H1 (cell line): ENCODE measurements at regions not wholly inside any gene's neighbourhood (a gene's known extent, or its start where the extent isn't known, plus 50 kb on each side); places are given as distances from the start of the nearest gene placed in this dataset.

ENCODE experiments used
- CTCF ChIA-PET: fragments of 300-600 bp; sonication (Branson Sonifier 250); formaldehyde crosslinking; loops from one replicate; lab custom pipeline; 2021; ENCODE audit not compliant: partially characterized antibody; lab: Charles Lee
- POLR2A ChIA-PET: fragments of 300-600 bp; sonication (Branson Sonifier 250); formaldehyde crosslinking; loops from one replicate; lab custom pipeline; 2021; ENCODE audit warnings: inconsistent platforms; ENCODE audit not compliant: partially characterized antibody; lab: Charles Lee
- DNase-seq, 2 experiments: peaks; one replicate each; pipeline versions ENCODE4 v3.0.0 to v3.0.0-alpha.2; 2010 to 2022; ENCODE audit warnings: low spot score in 2 of 2, low read depth in 1 of 2, mixed read lengths in 1 of 2
- FAIRE-seq: peaks from 2 replicates; lab custom pipeline; 2011; peaks lifted over from hg19 to GRCh38; lab: Jason Lieb, UNC
- H2AFZ ChIP-seq: 2 replicates; pipeline ENCODE4 v1.8.1; 2012; ENCODE audit warnings: low read length, inconsistent platforms
- H2AK5ac ChIP-seq: 2 replicates; pipeline ENCODE4 v1.6.1; 2013; ENCODE audit warnings: low read depth, low read length
- H2BK120ac ChIP-seq: replicated peaks from 2 replicates; pipeline ENCODE3; 2013; ENCODE audit warnings: low read depth, low read length, inconsistent platforms
- H2BK12ac ChIP-seq: 2 replicates; pipeline ENCODE4 v1.6.1; 2013; ENCODE audit warnings: low read depth, low read length
- H2BK15ac ChIP-seq: 2 replicates; pipeline ENCODE4 v1.6.1; 2013; ENCODE audit warnings: low read length
- H2BK20ac ChIP-seq: 2 replicates; pipeline ENCODE4 v1.6.1; 2013; ENCODE audit warnings: low read length
- H2BK5ac ChIP-seq: 2 replicates; pipeline ENCODE4 v1.6.1; 2013; ENCODE audit warnings: low read depth, low read length
- H3K14ac ChIP-seq: 2 replicates; pipeline ENCODE4 v1.6.1; 2013; ENCODE audit warnings: inconsistent platforms; ENCODE audit not compliant: insufficient read length
- H3K18ac ChIP-seq: 2 replicates; pipeline ENCODE4 v1.6.1; 2013; ENCODE audit warnings: low read length; ENCODE audit errors: extremely low read depth
- H3K23ac ChIP-seq: 2 replicates; pipeline ENCODE4 v1.6.1; 2013; ENCODE audit warnings: inconsistent platforms; ENCODE audit not compliant: insufficient read length
- H3K23me2 ChIP-seq: 2 replicates; pipeline ENCODE4 v1.6.1; 2013; ENCODE audit warnings: low read depth, low read length
- H3K27ac ChIP-seq: 2 replicates; pipeline ENCODE4 v1.6.1; 2011; ENCODE audit warnings: low read depth, low read length, inconsistent platforms
- H3K27me3 ChIP-seq, 4 experiments: replicated peaks in 1 of 4; 1 replicate in 1 of 4; 2 replicates in 3 of 4; pipeline versions ENCODE4 v1.6.1 to v1.8.1; 2011 to 2013; ENCODE audit warnings: low read length in 3 of 4, mild to moderate bottlenecking in 3 of 4, inconsistent platforms in 2 of 4, mixed read lengths in 2 of 4, moderate library complexity in 1 of 4; ENCODE audit not compliant: control insufficient read depth in 3 of 4, insufficient read depth in 3 of 4; ENCODE audit errors: extremely low read depth in 1 of 4
- H3K36me3 ChIP-seq, 4 experiments: 2 replicates each; pipeline versions ENCODE4 v1.6.1 to v1.8.1; 2011 to 2013; ENCODE audit warnings: mild to moderate bottlenecking in 4 of 4, low read length in 3 of 4, moderate library complexity in 2 of 4, control low read depth in 1 of 4, inconsistent platforms in 1 of 4; ENCODE audit not compliant: insufficient read depth in 4 of 4, control insufficient read depth in 2 of 4
- H3K4ac ChIP-seq: replicated peaks from 2 replicates; pipeline ENCODE3; 2013; ENCODE audit warnings: low read length, low read depth, mixed read lengths, inconsistent platforms; ENCODE audit not compliant: insufficient read length
- H3K4me1 ChIP-seq, 4 experiments: replicated peaks in 1 of 4; 1 replicate in 1 of 4; 2 replicates in 3 of 4; pipeline versions ENCODE4 v1.6.1 to v1.8.1; 2011 to 2013; ENCODE audit warnings: low read length in 3 of 4, inconsistent platforms in 2 of 4, mixed read lengths in 1 of 4; ENCODE audit not compliant: insufficient read depth in 4 of 4, control insufficient read depth in 3 of 4
- H3K4me2 ChIP-seq, 2 experiments: 2 replicates each; pipeline versions ENCODE4 v1.6.1 to v1.8.1; 2011 to 2013; ENCODE audit warnings: low read depth in 2 of 2, low read length in 2 of 2, control low read depth in 1 of 2, inconsistent platforms in 1 of 2, mild to moderate bottlenecking in 1 of 2; ENCODE audit not compliant: insufficient read depth in 1 of 2
- H3K4me3 ChIP-seq, 4 experiments: fragments of 200-600, 300-600 bp in 1 of 4; sonication (generic), shearing (Covaris generic), sonication (Bioruptor Twin) in 1 of 4; 2 replicates each; pipeline versions ENCODE4 v1.5.1 to v1.8.1; 2011 to 2016; ENCODE audit warnings: low read length in 4 of 4, low read depth in 3 of 4, control low read depth in 2 of 4, inconsistent platforms in 2 of 4, mild to moderate bottlenecking in 2 of 4, mixed read lengths in 1 of 4, moderate library complexity in 1 of 4; ENCODE audit not compliant: insufficient read depth in 2 of 4; ENCODE audit errors: extremely low read depth in 1 of 4
- H3K56ac ChIP-seq: replicated peaks from 2 replicates; pipeline ENCODE3; 2013; ENCODE audit warnings: low read depth, mild to moderate bottlenecking, mixed read lengths, low read length, inconsistent platforms; ENCODE audit not compliant: insufficient read length
- H3K79me1 ChIP-seq: 2 replicates; pipeline ENCODE4 v1.6.1; 2013; ENCODE audit warnings: low read depth, low read length, control low read depth
- H3K79me2 ChIP-seq, 2 experiments: 2 replicates each; pipeline versions ENCODE4 v1.6.1 to v1.8.1; 2012 to 2013; ENCODE audit warnings: low read length in 2 of 2, mild to moderate bottlenecking in 2 of 2, inconsistent platforms in 1 of 2; ENCODE audit not compliant: insufficient read depth in 2 of 2, control insufficient read depth in 1 of 2
- H3K9ac ChIP-seq, 4 experiments: replicated peaks in 1 of 4; 1 replicate in 1 of 4; 2 replicates in 3 of 4; pipeline versions ENCODE4 v1.6.1 to v1.8.1; 2011 to 2013; ENCODE audit warnings: low read depth in 3 of 4, low read length in 3 of 4, control low read depth in 2 of 4, mild to moderate bottlenecking in 2 of 4, moderate library complexity in 2 of 4, inconsistent platforms in 1 of 4; ENCODE audit errors: extremely low read depth in 1 of 4
- H3K9me3 ChIP-seq, 2 experiments: 2 replicates each; pipeline versions ENCODE4 v1.6.1 to v1.8.1; 2012 to 2013; ENCODE audit warnings: mild to moderate bottlenecking in 2 of 2, moderate library complexity in 2 of 2, control low read depth in 1 of 2, inconsistent platforms in 1 of 2, low read depth in 1 of 2, low read length in 1 of 2, mixed read lengths in 1 of 2; ENCODE audit not compliant: insufficient read depth in 2 of 2
- H4K20me1 ChIP-seq, 2 experiments: replicated peaks in 1 of 2; 2 replicates each; pipeline versions ENCODE3 to v1.8.1; 2011 to 2013; ENCODE audit warnings: inconsistent platforms in 2 of 2, low read length in 2 of 2, mild to moderate bottlenecking in 1 of 2; ENCODE audit not compliant: insufficient read depth in 2 of 2, control insufficient read depth in 1 of 2
- H4K5ac ChIP-seq: 2 replicates; pipeline ENCODE4 v1.6.1; 2013; ENCODE audit warnings: low read length, low read depth, mixed read lengths, inconsistent platforms; ENCODE audit not compliant: insufficient read length
- H4K8ac ChIP-seq: 2 replicates; pipeline ENCODE4 v1.8.0; 2013; ENCODE audit warnings: mild to moderate bottlenecking, moderate library complexity, low read length, inconsistent platforms; ENCODE audit not compliant: insufficient read depth; ENCODE audit errors: extremely low read depth
- H4K91ac ChIP-seq: replicated peaks from 2 replicates; pipeline ENCODE3; 2013; ENCODE audit warnings: low read length, mixed read lengths, inconsistent platforms; ENCODE audit not compliant: insufficient read length
- KDM4A ChIP-seq: IDR thresholded peaks from one replicate; pipeline ENCODE4 v1.7.1; 2012; ENCODE audit warnings: low read depth, mild to moderate bottlenecking, moderate library complexity, low read length, inconsistent platforms; ENCODE audit not compliant: severe bottlenecking
- WGBS, 2 experiments: shearing (Covaris generic) in 1 of 2; methylation state at CpG; one replicate each; pipeline versions ENCODE4 v1.1.6 to v1.1.7; 2013 to 2015; ENCODE audit warnings: low lambda C conversion rate in 2 of 2, mixed read lengths in 2 of 2, inconsistent platforms in 1 of 2, low coverage in 1 of 2, missing lambda C conversion rate in 1 of 2; ENCODE audit not compliant: insufficient replicate concordance in 2 of 2, insufficient coverage in 1 of 2, insufficient read length in 1 of 2; ENCODE audit errors: extremely low coverage in 1 of 2, missing lambda C conversion rate in 1 of 2; 5-methylcytosine and 5-hydroxymethylcytosine counted together

GRCh38 chr14:98592611-98593170 is 679.3 kb downstream of the BCL11B start:
- no peak overlapping the region for H3K56ac ChIP-seq
- H3K79me2 ChIP-seq, result no peaks in the 10 kb centered on the region
- DNase-seq (no peak), FAIRE-seq (no peak)
- H3K9ac ChIP-seq, result no peak overlapping the region
- H2BK15ac ChIP-seq, result no peak overlapping the region
- no peaks in the 10 kb centered on the region for H3K79me1 ChIP-seq
- no peak overlapping the region for H3K23ac ChIP-seq
- no peak overlapping the region for H2BK5ac ChIP-seq
- H3K27me3 ChIP-seq, result no peaks in the 10 kb centered on the region
- H4K5ac ChIP-seq, result no peak overlapping the region
- no peak overlapping the region for H3K4ac ChIP-seq
- H2BK20ac ChIP-seq, result no peak overlapping the region
- no peak overlapping the region for H2BK120ac ChIP-seq
- POLR2A ChIA-PET, result no interaction called here
- H4K91ac ChIP-seq, result no peak overlapping the region
- H3K23me2 ChIP-seq, result no peaks in the 10 kb centered on the region
- H4K8ac ChIP-seq, result no peak overlapping the region
- no peaks in the 10 kb centered on the region for H4K20me1 ChIP-seq
- H3K4me1 ChIP-seq, result no peaks in the 10 kb centered on the region
- 96% methylated on average over 15 of the region's 21 CpGs; no CpG with 5 or more reads in 1 of the 2 experiments for WGBS, 2 experiments
- TF ChIP-seq KDM4A, result no peak
- TF ChIP-seq, all 59 proteins: peak for 0
- no peak overlapping the region for H2AFZ ChIP-seq
- H3K36me3 ChIP-seq, result no peaks in the 10 kb centered on the region
- H3K4me2 ChIP-seq, result no peak overlapping the region
- 0 out of 4 replicates have a peak, but pooled peaks cover 0 to 3% of the 10 kb centered on the region in 2 experiments for H3K9me3 ChIP-seq
- no peak overlapping the region for H3K14ac ChIP-seq
- H3K4me3 ChIP-seq, result no peak overlapping the region
- H2AK5ac ChIP-seq, result no peak overlapping the region
- H3K18ac ChIP-seq, result no peak overlapping the region
- CTCF ChIA-PET, result no interaction called here
- H3K27ac ChIP-seq, result no peak overlapping the region
- H2BK12ac ChIP-seq, result no peak overlapping the region
